DOHH2 (cell line): ENCODE measurements at regions not wholly inside any gene's neighbourhood (a gene's known extent, or its start where the extent isn't known, plus 50 kb on each side); places are given as distances from the start of the nearest gene placed in this dataset.

ENCODE experiments used
- EZH2phosphoT487 ChIP-seq: fragments of 200-600 bp; sonication (generic); IDR thresholded peaks from 2 replicates; pipeline ENCODE4 v1.6.1; 2017; ENCODE audit warnings: borderline replicate concordance, mild to moderate bottlenecking, antibody characterized with exemption, low read length, moderate library complexity, mixed read lengths
- TF ChIP-seq, protein P1 (sequence below): fragments of 200-600 bp; sonication (generic); IDR thresholded peaks from one replicate; pipeline ENCODE4 v1.5.1; 2014; ENCODE audit warnings: antibody characterized with exemption, mild to moderate bottlenecking, low read depth, low read length; ENCODE audit not compliant: poor library complexity, severe bottlenecking

DNA sequence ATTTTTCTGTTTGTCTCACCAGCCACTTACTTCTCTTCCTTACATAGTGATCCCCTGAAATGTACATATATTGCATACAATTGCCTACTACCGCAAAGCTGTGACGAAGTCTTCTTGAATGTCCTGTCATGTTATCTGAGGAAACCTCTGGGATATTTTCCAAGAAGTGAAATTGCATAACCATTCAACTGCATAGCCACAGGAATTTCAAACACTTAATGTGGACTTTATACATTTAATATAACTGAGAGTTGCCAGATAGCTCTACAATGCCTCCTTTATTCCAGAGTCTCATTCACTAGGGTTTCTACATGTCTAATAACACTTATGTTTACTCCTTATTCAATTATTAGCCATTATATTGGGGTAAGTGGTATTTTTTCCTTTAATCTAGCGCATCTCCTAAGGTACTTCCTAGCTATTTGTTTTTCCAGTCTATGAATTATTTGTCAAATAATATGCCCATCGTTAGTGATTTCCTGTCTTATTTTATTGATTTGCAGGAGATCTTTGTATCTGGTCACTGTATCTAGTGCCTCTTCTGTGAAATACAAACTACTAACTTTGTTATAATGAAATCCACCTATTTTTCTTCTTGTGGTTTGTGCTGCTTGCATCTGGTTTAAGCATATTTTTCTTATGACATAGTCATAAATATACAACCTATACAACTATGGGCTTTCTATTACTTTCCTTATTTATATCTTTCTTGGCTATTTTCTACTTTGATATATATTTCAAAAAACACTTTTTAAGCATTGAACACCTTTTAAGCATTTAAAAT, 69.2 kb upstream of the GRID2 start:
- TF ChIP-seq, protein P1, sequence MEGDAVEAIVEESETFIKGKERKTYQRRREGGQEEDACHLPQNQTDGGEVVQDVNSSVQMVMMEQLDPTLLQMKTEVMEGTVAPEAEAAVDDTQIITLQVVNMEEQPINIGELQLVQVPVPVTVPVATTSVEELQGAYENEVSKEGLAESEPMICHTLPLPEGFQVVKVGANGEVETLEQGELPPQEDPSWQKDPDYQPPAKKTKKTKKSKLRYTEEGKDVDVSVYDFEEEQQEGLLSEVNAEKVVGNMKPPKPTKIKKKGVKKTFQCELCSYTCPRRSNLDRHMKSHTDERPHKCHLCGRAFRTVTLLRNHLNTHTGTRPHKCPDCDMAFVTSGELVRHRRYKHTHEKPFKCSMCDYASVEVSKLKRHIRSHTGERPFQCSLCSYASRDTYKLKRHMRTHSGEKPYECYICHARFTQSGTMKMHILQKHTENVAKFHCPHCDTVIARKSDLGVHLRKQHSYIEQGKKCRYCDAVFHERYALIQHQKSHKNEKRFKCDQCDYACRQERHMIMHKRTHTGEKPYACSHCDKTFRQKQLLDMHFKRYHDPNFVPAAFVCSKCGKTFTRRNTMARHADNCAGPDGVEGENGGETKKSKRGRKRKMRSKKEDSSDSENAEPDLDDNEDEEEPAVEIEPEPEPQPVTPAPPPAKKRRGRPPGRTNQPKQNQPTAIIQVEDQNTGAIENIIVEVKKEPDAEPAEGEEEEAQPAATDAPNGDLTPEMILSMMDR, result no peak
- no peak for TF ChIP-seq EZH2phosphoT487
